SK-N-SH treated with all-trans-retinoic acid at 6 μM for 48 hours (cell line): ENCODE measurements at regions not wholly inside any gene's neighbourhood (a gene's known extent, or its start where the extent isn't known, plus 50 kb on each side); places are given as distances from the start of the nearest gene placed in this dataset.

Experiments used
- ARNTL ChIP-seq: fragments of 450-650 bp; formaldehyde crosslinking; IDR thresholded peaks from 2 replicates; pipeline ENCODE4 v1.5.0; 2020; ENCODE audit warnings: low read depth, mild to moderate bottlenecking, moderate library complexity, borderline replicate concordance
- BACH2 ChIP-seq: fragments of 250-450 bp; sonication (Bioruptor Pico); IDR thresholded peaks from 2 replicates; pipeline ENCODE4 v1.9.0; 2021; ENCODE audit warnings: mild to moderate bottlenecking, borderline replicate concordance
- CSDC2 ChIP-seq: fragments of 250-450 bp; sonication (Bioruptor Pico); IDR thresholded peaks from 2 replicates; pipeline ENCODE4 v1.5.0; 2020; ENCODE audit warnings: mild to moderate bottlenecking, moderate library complexity
- ESRRG ChIP-seq: fragments of 250-450 bp; sonication (Bioruptor Pico); IDR thresholded peaks from 2 replicates; pipeline ENCODE4 v1.6.1; 2021; ENCODE audit warnings: mild to moderate bottlenecking
- GLIS3 ChIP-seq: fragments of 250-450 bp; sonication (Bioruptor Pico); IDR thresholded peaks from 2 replicates; pipeline ENCODE4 v1.5.0; 2020; ENCODE audit warnings: mild to moderate bottlenecking, moderate library complexity
- OSR1 ChIP-seq: fragments of 250-450 bp; sonication (Bioruptor Pico); IDR thresholded peaks from 2 replicates; pipeline ENCODE4 v1.8.0; 2022; ENCODE audit warnings: moderate library complexity, mild to moderate bottlenecking, inconsistent platforms
- POU6F1 ChIP-seq: fragments of 250-450 bp; sonication (Bioruptor Pico); IDR thresholded peaks from 2 replicates; pipeline ENCODE4 v1.8.0; 2021; ENCODE audit warnings: low read depth, mild to moderate bottlenecking, moderate library complexity, borderline replicate concordance
- PPARA ChIP-seq: fragments of 250-450 bp; sonication (Bioruptor Pico); IDR thresholded peaks from 2 replicates; pipeline ENCODE4 v1.5.0; 2020; ENCODE audit warnings: mild to moderate bottlenecking, borderline replicate concordance
- RARB ChIP-seq: fragments of 250-450 bp; sonication (Bioruptor Pico); IDR thresholded peaks from 2 replicates; pipeline ENCODE4 v1.8.0; 2021; ENCODE audit warnings: mild to moderate bottlenecking, moderate library complexity
- ZC3H10 ChIP-seq: fragments of 250-450 bp; sonication (Bioruptor Pico); IDR thresholded peaks from 2 replicates; pipeline ENCODE4 v1.5.1; 2021; ENCODE audit warnings: mild to moderate bottlenecking, moderate library complexity
- ZFP30 ChIP-seq: fragments of 450-650 bp; formaldehyde crosslinking; IDR thresholded peaks from 2 replicates; pipeline ENCODE4 v1.5.0; 2022; ENCODE audit warnings: mild to moderate bottlenecking, moderate library complexity
- TF ChIP-seq, protein P1 (sequence below): fragments of 250-450 bp; sonication (Bioruptor Pico); IDR thresholded peaks from 2 replicates; pipeline ENCODE4 v1.8.0; 2020; ENCODE audit warnings: mild to moderate bottlenecking, moderate library complexity, borderline replicate concordance
- TF ChIP-seq, protein P2 (sequence below): fragments of 250-450 bp; sonication (Bioruptor Pico); IDR thresholded peaks from 2 replicates; pipeline ENCODE4 v1.5.1; 2020; ENCODE audit warnings: low read depth, mild to moderate bottlenecking, moderate library complexity

GRCh38 chr3:116630494-116630893 is 79.1 kb upstream of the TUSC7 start:
- TF ChIP-seq ESRRG (CRISPR knock-in tag) (no peak), ZC3H10 (no peak), CSDC2 (CRISPR knock-in tag) (no peak), ZFP30 (CRISPR knock-in tag) (no peak), ARNTL (no peak), RARB (no peak), BACH2 (CRISPR knock-in tag) (no peak), GLIS3 (CRISPR knock-in tag) (no peak), PPARA (no peak), OSR1 (no peak), POU6F1 (CRISPR knock-in tag) (no peak)
- TF ChIP-seq, protein P1, sequence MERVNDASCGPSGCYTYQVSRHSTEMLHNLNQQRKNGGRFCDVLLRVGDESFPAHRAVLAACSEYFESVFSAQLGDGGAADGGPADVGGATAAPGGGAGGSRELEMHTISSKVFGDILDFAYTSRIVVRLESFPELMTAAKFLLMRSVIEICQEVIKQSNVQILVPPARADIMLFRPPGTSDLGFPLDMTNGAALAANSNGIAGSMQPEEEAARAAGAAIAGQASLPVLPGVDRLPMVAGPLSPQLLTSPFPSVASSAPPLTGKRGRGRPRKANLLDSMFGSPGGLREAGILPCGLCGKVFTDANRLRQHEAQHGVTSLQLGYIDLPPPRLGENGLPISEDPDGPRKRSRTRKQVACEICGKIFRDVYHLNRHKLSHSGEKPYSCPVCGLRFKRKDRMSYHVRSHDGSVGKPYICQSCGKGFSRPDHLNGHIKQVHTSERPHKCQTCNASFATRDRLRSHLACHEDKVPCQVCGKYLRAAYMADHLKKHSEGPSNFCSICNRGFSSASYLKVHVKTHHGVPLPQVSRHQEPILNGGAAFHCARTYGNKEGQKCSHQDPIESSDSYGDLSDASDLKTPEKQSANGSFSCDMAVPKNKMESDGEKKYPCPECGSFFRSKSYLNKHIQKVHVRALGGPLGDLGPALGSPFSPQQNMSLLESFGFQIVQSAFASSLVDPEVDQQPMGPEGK (CRISPR knock-in tag), result no peak
- TF ChIP-seq, protein P2, sequence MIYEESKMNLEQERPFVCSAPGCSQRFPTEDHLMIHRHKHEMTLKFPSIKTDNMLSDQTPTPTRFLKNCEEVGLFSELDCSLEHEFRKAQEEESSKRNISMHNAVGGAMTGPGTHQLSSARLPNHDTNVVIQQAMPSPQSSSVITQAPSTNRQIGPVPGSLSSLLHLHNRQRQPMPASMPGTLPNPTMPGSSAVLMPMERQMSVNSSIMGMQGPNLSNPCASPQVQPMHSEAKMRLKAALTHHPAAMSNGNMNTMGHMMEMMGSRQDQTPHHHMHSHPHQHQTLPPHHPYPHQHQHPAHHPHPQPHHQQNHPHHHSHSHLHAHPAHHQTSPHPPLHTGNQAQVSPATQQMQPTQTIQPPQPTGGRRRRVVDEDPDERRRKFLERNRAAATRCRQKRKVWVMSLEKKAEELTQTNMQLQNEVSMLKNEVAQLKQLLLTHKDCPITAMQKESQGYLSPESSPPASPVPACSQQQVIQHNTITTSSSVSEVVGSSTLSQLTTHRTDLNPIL (CRISPR knock-in tag), result no peak
